Ureter (tissue), 1 donor: ENCODE measurements at regions not wholly inside any gene's neighbourhood (a gene's known extent, or its start where the extent isn't known, plus 50 kb on each side); places are given as distances from the start of the nearest gene placed in this dataset.
"Not testable (repeated sequence)": the region's sequence is repeated elsewhere in the genome, so short reads cannot be mapped to it uniquely, and the experiment has no call there.

Experiments used
- DNase-seq: peaks from one replicate; pipeline ENCODE4 v3.0.0-alpha.2; 2020; ENCODE audit warnings: low spot score
- donor health status: DM: yes; HTN: yes; CAD: no.

DNA sequence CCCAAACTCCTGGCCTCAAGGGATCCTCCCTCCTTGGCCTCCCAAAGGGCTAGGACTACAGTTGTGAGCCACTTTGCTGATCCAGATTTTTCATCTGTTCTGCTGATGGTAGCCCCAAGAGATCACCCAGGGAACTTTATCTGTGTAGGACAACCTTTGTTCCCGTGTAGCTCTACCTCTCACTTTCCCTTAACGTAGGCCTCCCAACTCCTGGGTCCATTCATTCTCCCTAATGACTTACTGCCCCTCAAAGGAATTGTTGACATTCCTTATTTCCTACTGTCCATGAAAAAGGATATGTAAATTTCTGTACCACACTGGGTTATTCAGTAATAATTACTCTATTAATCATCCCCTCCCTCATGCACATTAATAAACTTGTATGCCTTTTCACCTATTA is 51.0 kb upstream of the PHF24 start:
- no peak for DNase-seq

DNA sequence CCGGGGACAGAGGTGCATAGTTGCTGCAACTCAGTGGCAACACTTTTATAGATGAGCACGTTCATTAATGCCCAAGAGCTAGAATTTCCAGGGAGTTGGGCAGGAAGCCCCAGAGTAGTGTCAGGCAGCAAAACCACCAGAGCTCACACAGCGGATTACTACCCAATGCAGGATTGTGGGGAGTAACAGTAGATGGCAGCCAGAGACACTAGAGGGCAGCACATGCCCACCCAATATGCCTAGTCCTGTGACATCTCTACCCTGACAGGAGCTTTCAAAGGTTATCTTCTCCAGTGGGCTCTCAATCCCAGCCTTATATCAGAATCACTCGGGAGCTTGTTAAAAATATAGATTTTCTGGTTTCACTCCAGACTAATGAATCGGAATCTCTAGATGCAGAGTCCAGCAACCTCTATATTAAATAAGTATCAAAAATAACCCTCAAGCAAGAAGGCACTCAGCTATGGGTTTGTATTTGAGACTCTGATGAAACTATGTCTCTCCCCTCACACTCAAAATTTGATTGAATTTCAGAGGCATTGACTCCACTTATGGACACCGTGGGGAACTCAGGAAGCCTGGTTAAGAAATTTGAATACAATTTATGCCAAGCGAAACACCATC is 58.4 kb upstream of the PHF24 start:
- peak; percentile 79 for DNase-seq

DNA sequence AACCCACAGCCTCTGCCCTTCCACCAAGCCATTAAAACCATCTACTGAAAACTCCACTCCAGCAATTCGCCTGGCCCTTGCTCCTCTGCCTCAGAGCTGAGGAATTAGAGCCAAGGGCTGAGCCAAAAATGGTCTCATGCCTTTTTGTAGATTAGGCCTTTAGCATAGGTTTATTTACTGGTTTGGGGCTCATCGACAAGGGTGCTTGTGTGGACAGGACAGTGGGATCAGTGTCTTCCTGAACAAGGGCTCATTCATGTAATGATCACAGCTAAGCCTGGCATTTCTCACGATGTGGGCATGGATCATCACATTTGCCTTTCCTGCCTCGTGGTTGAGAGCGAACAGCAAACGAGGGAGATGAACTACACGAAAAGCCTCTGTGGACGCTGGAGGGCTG is 59.2 kb upstream of the PHF24 start:
- no peak for DNase-seq

DNA sequence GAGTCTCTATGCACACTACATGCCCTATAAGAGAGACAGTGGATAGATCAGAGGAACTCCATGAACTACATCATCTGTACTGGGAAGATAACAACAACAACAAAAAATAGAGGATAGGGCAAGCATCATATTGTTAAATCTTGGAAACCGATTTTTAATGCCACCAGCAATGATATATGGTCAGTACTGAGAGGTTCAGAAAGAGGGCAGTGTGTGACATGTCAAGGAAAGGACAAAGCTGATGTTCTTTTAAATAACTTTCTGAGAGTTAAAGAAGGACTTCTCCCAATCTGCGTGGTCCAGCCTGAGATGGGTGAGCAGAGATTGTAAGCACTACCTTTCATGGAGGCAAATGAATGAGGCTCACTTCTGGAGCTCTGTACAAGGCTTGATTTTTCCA is 62.0 kb upstream of the PHF24 start:
- DNase-seq, result no peak

DNA sequence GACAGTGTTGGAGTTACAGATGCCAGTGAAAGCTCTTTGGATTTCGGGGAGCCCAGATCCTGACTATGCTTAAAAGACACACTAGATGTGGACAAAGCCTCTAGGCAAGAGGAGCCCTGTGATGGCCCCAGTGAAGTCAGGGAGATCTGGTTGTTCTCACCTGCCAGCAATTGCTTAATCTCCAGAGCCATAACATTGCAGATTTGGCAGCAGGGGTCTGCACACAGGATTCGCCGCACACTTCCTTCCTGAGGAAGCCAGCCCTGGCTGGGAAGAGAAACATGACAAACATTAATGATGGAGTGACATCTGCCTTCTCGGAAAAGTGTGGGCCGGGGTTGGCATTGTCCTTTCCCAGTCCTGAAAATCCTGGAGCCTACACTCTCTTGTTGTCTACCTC is 65.2 kb upstream of the PHF24 start:
- DNase-seq, result no peak

DNA sequence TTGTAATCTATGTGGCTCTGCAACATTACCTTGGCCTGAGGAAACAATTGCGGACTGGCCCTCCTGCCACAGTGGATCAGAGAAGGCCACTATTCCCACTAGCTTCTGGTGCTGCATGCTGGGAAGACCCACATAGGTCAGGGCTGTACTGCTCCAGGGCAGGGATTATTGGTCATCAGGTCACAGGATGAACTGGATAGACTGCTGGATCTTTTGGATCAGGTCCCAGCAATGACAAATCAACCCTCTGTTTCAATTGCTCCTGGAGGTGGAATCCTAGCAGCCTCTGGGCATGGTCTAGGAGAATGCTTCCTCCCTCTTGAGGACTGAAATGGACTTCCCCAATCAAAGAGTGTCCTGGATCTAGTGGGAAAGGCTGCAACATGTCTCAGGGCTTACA is 66.7 kb upstream of the PHF24 start:
- DNase-seq, result no peak

DNA sequence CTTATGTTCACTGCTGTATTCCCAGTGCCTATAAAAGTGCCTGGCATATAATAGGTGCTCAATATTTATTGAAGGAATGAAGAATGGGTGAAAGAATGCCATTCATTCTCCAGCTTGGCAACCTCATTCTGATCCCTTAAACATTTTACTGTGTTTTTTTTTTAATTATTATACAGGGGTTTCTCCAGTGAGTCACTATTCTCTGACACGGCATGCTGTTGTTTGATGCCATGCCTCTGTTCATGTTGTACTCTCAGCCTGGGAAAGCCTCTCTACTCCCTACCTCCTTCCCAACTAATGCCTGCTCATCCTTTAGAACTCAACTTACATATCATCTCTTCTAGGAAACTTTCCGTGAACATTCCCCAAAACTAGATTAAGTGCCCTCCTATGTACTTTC is 70.2 kb upstream of the PHF24 start:
- no peak for DNase-seq

DNA sequence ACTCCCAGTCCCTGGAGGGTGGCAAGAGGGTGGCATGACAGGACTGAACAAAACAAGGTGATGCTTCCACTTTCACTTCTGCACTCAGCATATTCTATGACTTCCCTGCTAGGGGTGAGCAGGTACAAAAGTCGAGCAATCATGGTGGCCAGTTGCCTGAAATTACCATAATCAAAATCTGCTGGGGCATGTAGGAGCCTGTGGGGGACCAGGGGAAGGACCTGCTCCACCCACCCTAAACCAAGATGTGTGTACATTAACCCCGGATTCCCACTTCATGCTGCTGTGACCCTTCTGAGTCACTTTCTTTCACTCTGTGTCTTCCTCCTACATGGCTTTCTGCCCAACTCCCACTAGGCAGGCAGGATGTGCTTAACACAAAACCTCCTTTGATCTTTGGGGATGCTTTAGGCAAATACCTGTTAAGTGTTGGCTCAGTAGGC is 73.3 kb upstream of the PHF24 start:
- no peak for DNase-seq

DNA sequence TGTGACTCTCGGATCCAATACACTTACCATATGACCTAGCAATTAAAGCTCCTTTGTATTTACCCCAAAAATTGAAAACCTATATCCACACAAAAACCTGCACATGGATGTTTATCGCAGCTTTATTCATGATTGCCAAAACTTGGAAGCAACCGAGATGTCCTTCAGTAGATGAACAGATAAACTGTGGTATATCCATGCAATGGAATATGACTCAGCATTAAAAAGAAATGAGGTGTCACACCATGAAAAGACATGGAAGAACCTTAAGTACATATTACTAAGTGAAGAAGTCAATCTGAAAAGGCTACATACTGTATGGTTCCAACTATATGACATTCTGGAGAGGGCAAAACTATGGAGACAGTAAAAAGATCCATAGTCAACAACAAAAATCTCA is 82.0 kb upstream of the PHF24 start:
- DNase-seq, result no peak

DNA sequence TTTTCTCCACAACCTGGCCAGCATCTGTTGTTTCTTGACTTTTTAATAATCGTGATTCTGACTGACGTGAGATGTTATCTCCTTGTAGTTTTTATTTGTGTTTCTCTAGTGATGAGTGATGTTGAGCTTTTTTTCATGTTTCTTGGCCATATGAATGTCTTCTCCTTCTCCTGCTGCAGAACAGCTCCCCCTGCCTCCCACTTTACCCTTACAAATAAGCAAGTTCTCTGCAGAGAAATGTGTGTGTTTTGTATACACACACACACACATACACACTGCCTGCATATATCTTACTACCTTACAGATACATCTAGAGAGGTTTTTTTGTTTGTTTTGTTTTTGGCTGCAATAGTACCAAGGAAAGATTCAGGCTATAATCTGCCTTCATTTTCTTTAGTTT is 88.7 kb upstream of the PHF24 start:
- DNase-seq, result no peak

DNA sequence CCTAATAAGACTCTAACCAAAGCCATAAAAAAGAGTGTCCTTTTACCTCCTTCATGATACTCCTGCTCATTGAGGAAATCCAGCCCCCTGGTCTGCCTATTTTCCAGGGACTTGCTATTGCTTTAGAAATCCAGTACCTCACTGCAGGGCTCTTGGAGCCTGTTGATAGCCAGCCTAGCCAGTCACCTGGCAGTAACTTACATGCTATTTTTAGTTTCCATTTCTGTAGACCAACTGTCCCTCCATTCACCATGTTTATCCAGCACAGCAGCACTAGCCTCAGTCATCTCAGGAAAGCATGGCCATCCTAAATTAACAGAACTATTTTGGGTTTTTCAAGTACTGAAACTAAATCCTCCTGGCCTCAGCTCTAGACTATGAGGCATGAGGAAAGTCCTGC is 91.5 kb upstream of the PHF24 start:
- DNase-seq, result no peak

DNA sequence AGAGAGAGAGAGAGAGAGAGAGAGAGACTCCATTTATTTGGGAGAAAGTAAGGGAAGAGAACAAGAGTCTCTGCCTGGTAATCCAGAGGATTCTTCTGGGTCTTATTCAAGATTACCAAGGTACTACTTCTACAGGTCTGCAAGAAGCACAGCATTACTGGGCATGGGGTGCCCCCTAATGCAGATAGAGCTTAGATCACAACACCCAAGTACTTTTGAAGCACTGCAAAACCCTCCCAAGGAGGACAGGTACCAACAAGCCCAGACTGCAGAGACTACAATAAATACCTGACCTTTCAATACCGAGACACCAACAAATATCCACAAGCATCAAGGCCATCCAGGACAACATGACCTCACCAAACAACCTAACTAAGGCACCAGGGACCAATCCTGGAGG is 94.7 kb upstream of the PHF24 start:
- no peak for DNase-seq

DNA sequence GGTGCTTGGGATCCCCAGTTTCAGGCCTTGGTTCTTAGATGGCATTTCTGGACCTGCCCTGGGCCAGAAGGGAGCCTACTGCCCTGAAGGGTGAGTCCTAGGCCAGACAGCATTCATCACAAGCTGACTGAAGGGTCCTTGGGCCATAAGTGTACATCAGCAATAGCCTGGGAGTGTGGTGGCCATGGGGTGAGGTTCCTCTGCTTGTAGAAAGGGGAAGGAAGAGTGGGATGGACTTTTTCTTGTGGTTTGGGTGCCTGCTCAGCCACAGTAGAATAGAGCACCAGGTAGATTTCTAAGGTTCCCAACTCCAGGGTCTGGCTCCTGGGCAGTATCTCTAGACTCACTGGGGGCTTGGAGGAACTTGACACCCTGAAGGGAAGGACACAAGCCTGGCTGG is 95.2 kb upstream of the PHF24 start:
- DNase-seq, result no peak

DNA sequence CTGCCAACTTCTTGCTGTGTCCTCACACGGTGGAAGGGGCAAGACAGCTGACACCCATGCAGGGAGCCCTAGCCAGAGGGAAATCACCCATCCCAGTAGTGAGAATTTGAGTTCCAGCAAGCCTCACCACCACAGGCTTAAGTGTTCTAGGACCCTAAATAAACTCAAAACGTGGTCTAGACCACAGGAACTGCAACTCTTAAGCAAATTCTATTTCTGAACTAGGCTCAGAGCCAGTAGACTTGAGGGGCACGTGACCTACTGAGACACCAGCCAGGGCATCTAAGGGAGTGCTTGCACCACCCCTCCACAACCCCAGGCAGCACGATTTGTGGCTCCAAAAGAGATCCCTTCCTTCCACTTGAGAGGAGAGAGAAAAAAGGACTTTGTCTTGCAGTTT is 96.0 kb upstream of the PHF24 start:
- no peak for DNase-seq

DNA sequence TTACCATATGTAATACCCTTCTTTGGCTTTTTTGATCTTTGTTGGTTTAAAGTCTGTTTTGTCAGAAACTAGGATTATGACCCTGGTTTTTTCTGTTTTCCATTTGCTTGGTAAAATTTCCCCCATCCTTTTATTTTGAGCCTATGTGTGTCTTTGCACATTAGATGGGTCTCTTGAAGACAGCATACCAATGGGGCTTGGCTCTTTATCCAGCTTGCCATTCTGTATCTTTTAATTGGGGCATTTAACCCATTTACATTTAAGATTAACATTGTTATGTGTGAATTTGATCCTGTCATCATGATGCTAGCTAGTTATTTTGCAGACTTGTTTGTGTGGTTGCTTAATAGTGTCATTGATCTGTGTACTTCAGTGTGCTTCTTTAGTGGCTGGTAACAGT is 103.1 kb upstream of the PHF24 start:
- not testable (repeated sequence) for DNase-seq

DNA sequence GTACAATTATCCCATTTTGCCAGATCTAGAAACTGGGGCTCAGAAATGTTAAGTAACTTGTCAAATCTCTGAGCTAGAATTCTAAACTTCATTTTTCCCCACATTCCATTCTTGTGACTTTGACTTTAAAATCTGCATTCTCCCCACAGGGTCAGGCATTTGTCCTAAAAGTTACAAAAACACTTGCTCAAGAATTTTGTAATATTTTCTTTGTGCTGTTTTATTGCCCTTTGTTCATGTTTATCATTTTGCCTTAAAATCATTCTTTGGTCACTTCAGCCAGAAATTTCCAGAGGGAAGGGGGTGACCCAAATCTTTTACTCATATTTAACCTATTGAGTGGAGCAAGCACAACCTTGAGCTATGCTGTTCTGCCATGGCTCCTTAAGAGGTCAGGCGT is 120.1 kb upstream of the CCL21 start:
- no peak for DNase-seq

DNA sequence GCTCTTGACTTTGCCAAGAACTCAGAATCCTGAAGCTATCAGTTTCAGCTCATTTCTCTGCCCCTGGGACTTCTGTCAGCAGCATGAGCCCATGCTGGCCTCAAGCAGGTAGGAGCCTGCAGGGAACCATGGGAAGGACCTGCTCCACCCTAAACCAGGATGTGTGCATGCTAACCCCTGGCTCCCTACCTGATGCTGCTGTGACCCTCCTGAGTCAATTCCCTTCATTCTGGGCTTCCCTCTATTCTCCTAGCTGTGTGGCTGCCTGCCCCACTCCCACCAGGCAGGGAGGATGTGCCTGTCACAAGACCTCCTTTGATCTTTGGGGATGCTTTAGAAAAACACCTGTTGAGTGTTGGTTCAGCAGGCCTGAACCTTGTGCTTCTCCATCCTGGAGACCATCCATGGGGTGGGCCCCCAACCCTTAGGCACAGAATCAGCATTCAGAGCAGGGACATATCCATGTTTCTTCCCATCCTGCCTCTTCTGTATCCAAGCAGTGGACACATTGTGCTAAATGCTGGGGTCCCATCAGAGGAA is 117.1 kb upstream of the CCL21 start:
- DNase-seq, result no peak

DNA sequence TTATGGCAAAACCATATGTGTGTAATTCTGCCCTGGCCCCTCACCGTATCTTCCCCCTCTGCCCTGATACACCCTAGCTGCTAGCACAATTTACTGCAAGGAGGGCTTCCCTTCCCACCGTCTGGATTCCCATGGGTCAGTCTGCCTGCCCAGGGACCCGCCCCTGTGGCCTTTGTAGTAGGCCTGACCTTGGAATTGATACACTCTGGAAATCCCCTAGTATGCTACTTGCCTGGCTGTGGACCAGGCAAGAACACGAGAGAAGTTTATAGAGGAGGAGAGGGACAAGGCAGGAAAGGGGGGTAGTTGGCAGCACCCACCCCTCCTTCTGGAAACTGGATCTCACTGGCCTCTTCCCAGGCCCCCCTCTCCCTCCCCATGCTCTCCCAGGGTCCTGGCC is 115.8 kb upstream of the CCL21 start:
- DNase-seq, result no peak

DNA sequence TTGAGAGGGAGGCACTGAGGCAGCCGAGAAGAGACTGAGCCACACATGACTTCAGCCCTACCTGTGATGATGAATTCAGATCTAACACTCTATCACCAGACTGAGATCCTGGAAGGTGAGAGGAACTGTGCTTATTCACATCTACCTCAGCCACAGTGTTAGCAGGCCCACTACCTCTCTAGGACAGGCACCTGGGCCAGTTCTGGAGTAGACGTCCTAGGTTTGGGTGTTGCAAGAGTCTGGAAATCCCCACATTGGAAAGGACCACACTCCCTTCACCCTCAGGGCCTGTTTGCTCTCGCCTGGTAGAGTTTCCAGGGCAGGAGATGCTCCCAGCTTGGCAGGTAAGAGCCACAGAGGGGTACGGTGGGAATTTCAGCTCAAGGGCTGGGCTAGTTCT is 113.8 kb upstream of the CCL21 start:
- no peak for DNase-seq

DNA sequence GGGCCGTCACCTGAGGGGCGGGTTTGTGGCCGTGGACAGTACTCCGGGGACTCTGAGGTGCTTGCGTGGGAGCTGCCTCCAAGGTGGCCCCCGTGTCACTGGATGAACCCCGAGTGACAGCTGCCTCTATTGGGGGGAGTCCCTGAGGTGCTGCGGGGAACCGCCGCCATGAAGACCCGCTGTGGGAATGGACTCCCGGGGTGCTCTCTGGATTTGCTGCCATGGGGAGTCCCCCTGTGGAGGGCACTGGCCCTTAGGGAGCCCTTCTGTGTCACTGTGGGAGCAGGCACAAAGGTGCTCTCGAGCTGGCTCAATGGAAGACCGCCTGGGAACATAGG is 100.2 kb upstream of the CCL21 start:
- DNase-seq, result no peak

DNA sequence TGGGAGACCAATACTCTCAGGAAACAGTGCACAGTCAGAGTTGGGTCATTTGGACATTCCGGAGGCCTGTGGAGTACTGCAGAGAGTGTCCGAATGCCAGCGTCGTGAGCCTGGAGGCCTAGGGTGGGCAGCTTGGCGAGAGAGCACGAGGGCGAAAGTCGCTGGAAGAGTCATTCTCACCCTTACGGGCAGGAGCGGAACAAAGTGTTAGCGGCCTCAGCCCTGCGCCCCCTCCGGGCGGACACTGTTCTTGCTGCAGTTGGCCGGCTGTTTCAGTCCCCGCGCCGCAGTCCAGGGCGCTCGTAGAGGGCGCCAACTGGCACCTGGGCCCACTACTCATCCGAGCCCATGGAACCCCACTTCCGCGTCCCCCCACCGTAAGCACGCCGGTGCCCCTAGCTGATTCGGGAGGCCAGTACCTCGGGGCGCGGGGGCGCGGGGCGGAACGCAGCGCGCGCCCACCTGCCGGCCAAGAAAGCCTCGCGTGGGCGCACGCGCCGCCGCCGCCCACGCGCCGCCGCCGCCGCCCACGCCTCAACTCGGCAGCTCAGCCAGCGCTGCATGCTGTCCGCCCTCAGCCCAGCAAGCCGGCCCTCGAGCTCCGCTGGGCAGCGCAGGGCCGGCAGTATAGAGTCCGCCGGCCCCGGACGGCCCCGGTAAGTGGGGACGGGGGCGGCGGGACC is 99.7 kb upstream of the CCL21 start:
- DNase-seq, result no peak

DNA sequence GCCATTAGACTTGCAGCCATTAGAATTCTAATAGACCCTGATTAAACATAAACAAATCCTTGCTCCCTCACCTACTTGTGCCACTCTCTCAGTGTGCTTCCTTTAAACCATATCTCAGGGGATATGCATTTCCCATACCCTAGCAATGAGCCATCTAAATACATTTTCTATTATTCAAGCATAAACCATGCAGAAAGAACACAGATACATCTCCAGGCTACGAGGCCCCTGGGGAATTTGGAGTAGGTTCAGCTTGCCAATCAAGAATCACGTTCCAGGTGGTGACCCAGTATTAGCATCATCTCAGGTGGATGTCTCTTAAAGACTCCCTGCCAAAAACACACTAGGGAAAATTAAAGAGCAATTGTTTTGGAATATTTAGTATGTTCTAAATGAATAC is 93.0 kb upstream of the CCL21 start:
- no peak for DNase-seq

DNA sequence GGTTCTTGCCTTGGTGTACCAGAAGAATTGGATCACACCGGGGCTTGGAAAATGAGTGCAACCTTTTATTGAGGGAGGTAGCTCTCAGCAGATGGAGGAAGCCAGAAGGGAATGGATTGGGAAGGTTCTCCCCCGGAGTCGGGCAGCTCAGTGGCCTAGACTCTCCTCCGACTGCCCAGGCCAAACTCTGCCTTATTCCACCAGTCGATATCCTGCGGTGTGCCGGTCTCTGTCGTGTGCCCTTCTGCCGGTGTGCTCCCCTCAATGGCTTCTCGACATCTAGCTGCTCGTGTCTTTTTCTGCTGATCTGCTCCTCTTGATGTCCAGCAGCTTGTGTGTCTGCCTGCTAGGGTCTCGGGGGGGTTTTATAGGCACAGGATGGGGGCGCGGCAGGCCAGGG is 87.4 kb upstream of the CCL21 start:
- no peak for DNase-seq

DNA sequence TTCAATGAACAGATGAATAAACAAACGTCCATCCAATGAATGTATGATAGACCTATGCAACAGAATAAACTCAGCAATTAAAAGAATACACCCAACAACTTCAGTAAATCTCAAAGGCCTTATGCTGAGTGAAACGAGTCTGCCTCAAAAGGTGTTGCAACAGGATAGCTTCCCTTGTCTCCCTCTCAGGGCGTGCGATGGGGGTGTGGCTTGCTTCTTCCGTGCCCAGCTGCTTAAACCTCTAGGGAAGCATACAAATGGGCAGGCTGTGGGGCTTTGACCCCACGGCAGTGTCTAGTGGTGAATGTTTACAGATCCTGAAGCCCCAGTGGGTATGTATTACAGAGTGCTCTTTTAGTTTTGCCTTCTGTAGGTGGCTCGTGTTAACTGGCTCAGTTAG is 87.0 kb upstream of the CCL21 start:
- no peak for DNase-seq
